Fibroblast of lung (primary cell): ENCODE measurements at regions not wholly inside any gene's neighbourhood (a gene's known extent, or its start where the extent isn't known, plus 50 kb on each side); places are given as distances from the start of the nearest gene placed in this dataset.

ENCODE experiments used
- CTCF ChIP-seq, 2 donors: IDR thresholded peaks in 1 of 2; conservative IDR thresholded peaks in 1 of 2; 1 replicate in 1 of 2; 2 replicates in 1 of 2; pipeline ENCODE4 v1.5.1; 2011 to 2012; ENCODE audit warnings: low read length in 2 of 2, control low read depth in 1 of 2, inconsistent platforms in 1 of 2, low read depth in 1 of 2, mild to moderate bottlenecking in 1 of 2
- EZH2 ChIP-seq: IDR thresholded peaks from 2 replicates; pipeline ENCODE4 v1.5.1; 2012; ENCODE audit warnings: low read length, control low read depth, mild to moderate bottlenecking; ENCODE audit errors: missing control alignments

DNA sequence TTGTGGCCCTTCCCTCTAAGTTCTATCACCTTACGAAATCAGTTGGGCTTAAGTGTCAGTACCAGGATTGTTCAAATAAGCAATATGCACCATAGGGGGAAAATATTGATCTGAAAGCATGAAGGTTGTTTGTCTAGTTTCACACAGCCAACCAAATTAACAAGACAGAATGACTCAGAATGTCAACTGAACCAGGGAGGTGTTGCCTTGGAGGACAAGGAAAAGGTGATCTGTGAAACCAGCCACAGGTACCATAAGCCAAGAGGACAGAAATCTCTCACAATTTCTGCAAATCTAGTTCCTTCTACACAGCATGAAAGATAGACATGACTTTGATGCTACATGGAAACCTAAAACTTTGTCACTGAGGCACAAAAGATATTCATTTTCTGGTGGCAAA is 297.9 kb downstream of the BCL11B start:
- TF ChIP-seq EZH2 (no peak), CTCF (conservative IDR thresholded peaks at IDR 0.05 in 1 of 2, IDR thresholded peaks at IDR 0.05 in 1 of 2; ENCODE audit: low read depth in 1 of 2, low read length in 2 of 2) (no peak)
